OCI-LY3 (cell line): ENCODE measurements at regions not wholly inside any gene's neighbourhood (a gene's known extent, or its start where the extent isn't known, plus 50 kb on each side); places are given as distances from the start of the nearest gene placed in this dataset.

Experiments used
- CTCF ChIP-seq: fragments of 200-600, 300-600 bp; sonication (generic); IDR thresholded peaks from 2 replicates; pipeline ENCODE4 v1.5.1; 2014; ENCODE audit warnings: antibody characterized with exemption, low read length, low read depth
- EZH2phosphoT487 ChIP-seq: fragments of 200-600 bp; shearing (Covaris generic); IDR thresholded peaks from 2 replicates; pipeline ENCODE4 v1.6.1; 2018; ENCODE audit warnings: antibody characterized with exemption, mixed run types, low read depth

GRCh38 chr18:27412556-27412955 is 227.4 kb upstream of the CHST9 start:
- no peak for TF ChIP-seq CTCF
- no peak for TF ChIP-seq EZH2phosphoT487
